ENCODE measurements at regions not wholly inside any gene's neighbourhood (a gene's known extent, or its start where the extent isn't known, plus 50 kb on each side); places are given as distances from the start of the nearest gene placed in this dataset.
"Not testable (repeated sequence)": the region's sequence is repeated elsewhere in the genome, so short reads cannot be mapped to it uniquely, and the experiment has no call there.

DNA sequence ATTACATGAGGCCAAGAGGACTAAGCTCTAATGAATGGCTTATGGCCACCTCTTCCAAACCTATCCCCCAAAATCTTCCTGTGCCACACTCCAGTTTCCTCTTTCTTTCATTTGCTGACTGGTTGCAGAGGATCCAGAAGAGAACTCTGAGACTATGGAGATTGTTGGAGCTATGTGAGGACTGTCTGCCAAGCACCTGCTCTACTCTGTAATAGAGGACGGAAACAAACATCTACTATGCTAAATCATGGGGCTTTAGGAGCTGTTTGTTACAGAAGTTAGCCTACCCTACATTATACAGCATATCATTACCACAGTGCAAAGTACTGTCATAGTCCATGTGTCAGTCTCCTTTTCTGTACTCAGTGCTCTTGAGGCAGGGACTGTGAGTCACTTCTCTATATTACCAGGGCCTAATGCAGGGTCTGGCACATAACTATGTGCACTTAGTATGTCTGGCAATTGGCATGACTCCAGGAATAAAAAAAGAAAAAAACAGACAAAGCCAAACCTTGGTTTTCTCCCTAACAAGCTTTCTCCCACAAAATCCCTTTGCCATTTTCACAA is 95.1 kb downstream of the RPAP3 start:
- no peak for DNase-seq

DNA sequence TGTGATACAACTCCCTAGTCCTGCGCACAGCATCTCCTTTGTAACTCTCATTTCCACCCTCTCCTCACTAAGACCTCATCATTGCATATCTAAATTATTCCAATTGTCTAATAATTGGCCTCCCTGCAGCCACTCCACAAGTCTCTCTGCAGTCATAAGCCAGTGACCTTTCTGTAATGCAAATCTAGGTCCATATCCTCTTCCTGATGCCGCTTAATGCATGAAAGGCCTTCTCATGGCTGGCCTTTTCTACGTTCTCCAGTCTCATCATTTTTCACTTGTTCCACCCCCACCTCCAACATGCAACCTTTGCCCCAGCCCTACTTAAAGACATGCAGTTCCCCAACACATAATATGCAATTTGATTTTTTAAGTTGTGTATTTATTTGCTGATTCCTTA is 96.0 kb downstream of the RPAP3 start:
- no peak for DNase-seq

- DNase-seq: not testable (repeated sequence)
These were observed 97.2 kb downstream of the RPAP3 start for GRCh38 chr12:47608671-47609070.

DNA sequence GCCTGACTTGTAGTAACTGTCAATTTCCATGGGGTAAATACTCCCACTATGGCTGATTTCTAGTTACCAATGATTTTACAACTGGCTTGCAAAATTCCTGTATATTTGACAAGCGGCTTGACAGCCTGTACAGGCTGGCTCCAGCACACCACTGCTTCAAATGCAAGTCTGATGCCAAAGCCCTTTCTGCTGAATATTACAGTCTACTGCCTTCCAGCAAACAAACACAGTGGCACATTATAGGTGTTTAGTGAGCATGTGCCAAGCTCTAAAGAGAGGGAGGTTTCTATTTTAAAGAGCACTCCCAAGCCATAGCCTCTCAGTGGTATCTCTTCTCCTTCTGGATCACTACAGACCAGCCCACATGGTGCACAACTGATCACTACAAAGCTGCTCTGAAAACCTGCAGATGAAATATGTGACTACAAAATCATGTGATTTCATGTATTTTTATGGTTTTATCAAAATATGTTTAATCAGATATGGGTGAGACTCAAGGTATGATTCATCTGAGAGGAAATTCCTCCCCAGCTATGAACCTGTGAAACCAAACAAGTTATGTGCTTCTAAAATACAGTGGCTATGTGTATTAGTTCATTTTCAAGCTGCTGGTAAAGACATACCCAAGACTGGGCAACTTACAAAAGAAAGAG is 101.5 kb downstream of the RPAP3 start:
- no peak for DNase-seq

- no peak for DNase-seq
These were observed 102.8 kb downstream of the RPAP3 start for GRCh38 chr12:47602949-47603558.

DNA sequence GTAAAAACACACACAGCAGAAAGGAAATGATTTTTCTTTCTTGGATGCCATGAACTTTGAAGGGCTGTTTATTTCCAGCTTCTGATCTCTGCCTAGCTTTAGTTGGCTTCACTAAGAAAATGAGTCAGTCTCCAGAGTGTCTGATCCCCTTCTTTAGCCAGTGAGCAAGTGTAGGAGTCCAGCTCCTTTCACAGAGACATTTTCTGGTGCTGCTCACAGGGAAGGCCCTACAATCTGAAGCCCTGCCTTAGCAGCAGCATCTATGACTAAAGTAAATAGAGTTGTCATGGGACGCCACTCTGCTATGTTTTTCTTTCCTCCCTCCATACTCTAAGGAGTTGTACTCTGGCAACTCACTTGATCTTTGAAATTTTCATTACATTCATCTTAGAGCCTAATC is 103.5 kb downstream of the RPAP3 start:
- no peak for DNase-seq

DNA sequence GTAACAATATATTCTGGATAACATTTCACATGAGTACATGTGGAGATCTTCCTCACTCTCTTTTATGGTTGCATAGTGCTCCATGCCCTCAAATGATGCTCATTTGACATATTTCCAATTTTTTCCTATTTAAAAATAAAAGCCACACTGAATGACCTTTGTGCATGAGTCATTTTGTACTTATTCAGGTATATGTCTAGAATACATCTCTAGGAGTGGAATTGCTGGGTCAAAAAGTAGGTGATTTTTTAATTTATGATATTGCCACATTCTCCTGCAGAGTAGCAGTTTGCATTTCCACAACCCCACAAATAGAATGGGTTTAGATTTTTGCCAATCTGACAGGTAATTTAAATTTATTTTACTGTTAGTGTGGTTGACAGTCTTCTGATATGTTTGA is 104.8 kb downstream of the RPAP3 start:
- DNase-seq: no peak

DNA sequence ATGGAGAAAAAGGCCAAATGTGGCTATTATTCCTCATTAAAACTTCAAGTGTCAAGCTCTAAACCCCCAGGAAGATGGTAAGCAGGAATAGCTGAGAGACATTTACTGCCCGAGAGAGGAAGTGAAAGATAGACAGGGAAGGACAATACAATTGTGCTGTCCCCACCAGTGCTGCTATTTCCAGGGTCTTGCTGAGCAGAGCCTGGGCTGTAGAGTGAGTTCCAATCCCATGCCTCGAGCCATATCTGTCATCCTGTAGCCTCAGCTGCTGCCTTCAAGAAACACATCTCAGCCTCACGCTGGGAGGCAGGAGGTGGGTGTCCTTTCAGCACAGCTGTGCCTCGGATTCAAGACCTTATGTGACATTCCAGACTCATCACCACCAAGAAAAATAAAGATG is 114.0 kb downstream of the RPAP3 start:
- DNase-seq: no peak

- no peak for DNase-seq
These were observed 114.5 kb downstream of the RPAP3 start for GRCh38 chr12:47591361-47591791.

GRCh38 chr12:47590771-47591360 is 115.0 kb downstream of the RPAP3 start:
- no peak for DNase-seq

DNA sequence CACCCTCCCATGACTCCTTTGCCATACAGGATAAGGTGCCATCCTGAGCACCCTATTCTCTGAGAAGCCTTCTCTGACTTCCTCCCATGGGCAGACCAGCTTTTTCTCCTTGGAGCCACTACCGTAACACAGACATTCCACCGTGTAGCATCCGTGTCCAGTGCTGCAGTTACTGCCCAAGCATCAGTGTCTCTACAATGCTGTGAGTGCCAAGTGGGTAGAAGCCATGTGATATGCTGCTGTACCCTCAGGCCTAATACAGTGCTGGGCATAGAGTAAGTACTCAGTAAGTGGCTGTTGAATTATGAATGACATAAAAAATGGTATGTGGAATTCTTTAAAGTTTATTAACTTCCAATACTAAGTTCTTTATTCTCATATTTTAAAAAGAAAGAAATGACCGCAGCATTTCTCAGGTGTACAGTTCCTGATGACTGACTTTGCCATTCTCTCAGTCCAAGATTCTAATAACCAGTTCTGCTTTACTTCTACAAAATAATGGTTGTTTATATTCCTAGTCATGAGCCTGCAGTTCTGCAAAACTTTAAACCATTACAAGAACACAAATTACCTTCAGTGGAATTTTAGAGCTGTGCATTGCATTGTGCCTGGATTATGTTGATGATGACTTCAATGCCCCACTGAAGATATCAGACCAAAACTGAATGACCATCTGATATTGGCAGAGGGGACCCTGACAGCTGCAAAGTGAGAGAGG is 118.7 kb downstream of the RPAP3 start:
- DNase-seq: no peak

DNA sequence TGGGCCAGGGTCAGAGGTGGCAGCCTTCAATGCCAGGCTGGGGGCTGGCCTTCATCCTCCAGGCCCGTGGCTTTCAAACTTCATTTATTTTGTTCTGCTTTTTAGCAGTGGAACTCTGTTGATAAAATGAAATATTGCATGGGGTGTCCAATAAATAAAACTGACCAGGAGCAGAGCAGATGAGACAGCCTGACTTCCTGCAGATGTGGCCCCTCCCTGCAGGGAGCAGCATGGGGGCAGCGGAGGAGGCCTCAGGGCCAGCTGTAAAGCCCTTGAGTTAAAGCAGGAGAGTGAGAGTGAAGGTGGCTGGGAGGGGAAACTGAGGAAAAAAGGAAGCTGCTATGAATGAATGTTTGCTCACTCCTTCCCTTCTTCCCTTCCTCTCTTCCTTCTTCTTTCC is 120.3 kb downstream of the RPAP3 start:
- no peak for DNase-seq

- DNase-seq: no peak
These were observed 127.0 kb downstream of the RPAP3 start for GRCh38 chr12:47578836-47579235.

GRCh38 chr12:47577206-47577989 is 128.4 kb downstream of the RPAP3 start:
- peak; percentile 60 for DNase-seq

DNA sequence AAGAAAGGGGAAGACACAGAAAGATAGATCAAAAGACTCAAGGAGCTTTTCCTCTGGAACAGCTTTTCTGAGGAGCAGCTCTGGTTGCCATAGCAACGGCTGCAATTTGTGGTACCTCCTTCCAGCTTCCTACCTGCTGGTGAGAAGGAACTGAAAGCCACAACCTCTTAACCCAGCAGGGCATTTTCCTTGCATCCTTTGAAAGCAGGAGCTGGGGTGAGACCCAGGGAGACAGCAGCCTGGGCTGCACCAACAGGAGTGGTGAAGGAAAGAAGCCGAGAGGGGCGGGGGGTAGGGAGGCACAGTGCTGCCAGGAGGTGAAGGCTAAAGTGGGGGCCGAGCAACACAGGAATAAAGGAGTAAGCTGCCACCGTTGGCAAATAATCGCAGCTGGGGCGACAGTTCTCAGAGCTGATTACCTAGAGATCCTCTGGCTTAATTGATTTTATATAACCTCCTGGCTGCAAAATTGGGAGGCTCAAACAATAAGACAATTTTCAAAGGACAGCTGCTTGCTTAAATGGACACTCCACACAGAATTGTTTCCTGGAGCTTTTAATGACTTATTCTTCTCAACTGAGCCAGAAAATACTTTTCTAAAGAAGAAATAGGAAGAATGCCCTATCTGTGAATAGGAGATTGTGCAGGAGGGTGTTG is 129.4 kb downstream of the RPAP3 start:
- peak; percentile 90 for DNase-seq

- no peak for DNase-seq
These were observed 131.4 kb downstream of the RPAP3 start for GRCh38 chr12:47574252-47575021.

DNA sequence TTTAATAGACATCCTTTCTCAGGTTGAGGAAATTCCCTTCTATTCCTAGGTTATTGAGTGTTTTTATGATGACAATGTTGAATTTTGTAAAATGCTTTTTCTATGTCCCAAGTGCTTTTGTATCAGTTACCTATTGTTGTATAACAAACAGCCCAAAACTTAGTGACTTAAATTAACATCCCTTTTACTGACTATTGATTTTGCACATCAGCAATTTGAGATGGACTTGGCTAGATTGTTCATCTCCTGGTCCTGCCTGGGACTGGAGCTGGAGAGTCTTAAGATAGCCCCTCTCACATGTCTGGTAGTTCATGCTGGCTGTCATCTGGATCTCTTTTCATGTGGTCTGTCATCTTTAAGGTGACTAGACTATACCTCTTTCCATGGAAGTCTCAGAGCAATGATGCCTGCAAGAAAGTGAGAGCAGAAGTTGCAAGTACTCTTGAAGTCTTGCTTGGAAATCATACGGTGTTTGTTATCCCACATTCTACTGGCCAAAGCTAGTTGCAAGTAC is 132.6 kb downstream of the RPAP3 start:
- DNase-seq: no peak

DNA sequence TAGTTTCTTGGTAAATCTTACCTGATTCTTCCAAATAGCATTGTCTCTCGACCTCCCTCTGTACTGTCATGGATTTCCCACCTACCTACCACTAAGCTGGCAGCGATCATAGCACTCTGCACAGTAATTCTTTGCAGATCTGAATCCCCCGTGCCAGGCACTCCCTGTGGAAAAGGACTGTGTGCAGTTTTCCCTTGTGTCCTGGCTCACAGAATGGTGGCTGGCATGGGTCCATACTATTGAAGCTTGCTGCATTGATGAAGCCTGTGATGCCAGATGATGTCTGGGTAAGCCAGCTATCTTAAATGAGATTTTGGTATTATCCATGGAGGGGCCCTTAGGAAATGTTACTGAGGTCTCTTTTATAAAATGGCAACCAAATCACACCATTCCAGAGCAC is 135.7 kb downstream of the RPAP3 start:
- DNase-seq: no peak

GRCh38 chr12:47562201-47562600 is 143.6 kb downstream of the RPAP3 start:
- DNase-seq: no peak

DNA sequence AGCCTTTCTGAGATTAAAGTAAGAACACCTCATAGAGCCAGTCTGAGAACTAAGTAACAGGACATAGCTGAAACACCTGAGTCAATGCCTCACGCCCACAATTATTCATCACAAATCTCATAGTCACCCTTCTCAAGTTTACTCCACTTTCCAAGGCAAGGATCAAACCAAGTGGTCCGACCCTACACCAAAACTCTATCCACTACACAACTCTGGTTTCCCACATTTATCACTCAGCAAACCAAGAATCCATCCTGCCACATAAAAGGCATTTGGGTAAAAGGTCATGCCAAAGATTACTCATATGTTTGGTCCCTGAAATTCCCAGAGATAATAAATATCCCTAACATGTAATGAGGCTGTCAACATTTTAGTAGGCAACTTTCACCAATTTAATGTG is 144.1 kb downstream of the RPAP3 start:
- DNase-seq: no peak

DNA sequence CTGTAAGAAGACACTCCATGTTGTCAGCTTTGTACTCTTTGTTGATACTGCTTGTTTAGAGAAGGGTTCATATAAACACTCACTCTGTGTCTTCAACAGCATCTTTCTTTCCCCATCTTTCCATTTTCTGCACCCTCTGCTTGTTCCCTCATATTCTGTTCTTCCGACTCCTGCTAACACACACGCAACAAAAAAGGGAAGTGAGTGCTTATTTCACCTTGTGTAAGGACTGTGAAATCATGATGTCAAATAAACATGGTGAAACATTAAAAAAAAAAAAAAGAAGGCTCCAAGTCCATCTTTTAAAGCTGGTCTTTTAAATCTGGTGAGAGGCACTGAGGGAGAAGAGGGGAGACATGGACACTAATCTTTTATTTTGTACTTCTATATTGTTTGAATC is 145.4 kb downstream of the RPAP3 start:
- DNase-seq: no peak
